Ovary (tissue), 3 donors: ENCODE measurements at regions not wholly inside any gene's neighbourhood (a gene's known extent, or its start where the extent isn't known, plus 50 kb on each side); places are given as distances from the start of the nearest gene placed in this dataset.
"Not testable (repeated sequence)": the region's sequence is repeated elsewhere in the genome, so short reads cannot be mapped to it uniquely, and the experiment has no call there.

Experiments used
- POLR2A ChIP-seq: fragments of 450-650 bp; IDR thresholded peaks from one replicate; pipeline ENCODE4 v1.6.1; 2017; ENCODE audit warnings: antibody characterized with exemption, mild to moderate bottlenecking, moderate library complexity
- TF ChIP-seq, protein P1 (sequence below), 3 donors: fragments of 450-650 bp in 2 of 3; fragments of 200-600 bp in 1 of 3; IDR thresholded peaks; one replicate each; pipeline versions ENCODE4 v1.5.1 to v1.8.0; 2016 to 2022; ENCODE audit warnings: antibody characterized with exemption in 3 of 3, mild to moderate bottlenecking in 1 of 3
- donor health status: DM: no; HTN: no; CAD: no.

DNA sequence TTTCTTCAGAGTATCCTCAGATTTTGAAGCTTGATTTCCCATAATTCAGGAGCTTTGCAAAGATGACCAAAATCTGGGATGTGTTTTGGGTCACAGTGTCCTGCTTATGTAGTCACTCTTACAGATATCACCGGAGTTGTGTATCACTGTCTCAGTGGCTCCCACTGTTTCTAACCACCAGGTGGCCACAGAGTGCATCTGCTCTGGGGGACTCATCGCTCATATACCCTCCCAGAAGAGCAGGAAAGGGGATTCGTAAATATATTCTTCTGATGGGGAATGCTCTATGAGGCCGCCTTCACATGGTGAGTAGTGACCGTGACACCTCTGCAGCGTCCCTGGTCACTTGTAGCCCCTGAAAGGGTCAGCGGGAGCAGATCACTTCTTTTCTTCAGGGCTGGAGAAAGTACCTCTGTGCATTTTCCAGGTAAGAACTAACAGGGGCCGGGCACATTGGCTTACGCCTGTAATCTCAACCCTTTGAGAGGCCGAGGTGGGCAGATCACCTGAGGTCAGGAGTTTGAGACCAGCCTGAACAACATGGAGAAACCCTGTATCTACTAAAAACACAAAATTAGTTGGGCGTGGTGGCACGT lies 249.4 kb upstream of the NOTCH2NLA start:
- TF ChIP-seq, protein P1, sequence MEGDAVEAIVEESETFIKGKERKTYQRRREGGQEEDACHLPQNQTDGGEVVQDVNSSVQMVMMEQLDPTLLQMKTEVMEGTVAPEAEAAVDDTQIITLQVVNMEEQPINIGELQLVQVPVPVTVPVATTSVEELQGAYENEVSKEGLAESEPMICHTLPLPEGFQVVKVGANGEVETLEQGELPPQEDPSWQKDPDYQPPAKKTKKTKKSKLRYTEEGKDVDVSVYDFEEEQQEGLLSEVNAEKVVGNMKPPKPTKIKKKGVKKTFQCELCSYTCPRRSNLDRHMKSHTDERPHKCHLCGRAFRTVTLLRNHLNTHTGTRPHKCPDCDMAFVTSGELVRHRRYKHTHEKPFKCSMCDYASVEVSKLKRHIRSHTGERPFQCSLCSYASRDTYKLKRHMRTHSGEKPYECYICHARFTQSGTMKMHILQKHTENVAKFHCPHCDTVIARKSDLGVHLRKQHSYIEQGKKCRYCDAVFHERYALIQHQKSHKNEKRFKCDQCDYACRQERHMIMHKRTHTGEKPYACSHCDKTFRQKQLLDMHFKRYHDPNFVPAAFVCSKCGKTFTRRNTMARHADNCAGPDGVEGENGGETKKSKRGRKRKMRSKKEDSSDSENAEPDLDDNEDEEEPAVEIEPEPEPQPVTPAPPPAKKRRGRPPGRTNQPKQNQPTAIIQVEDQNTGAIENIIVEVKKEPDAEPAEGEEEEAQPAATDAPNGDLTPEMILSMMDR (IDR thresholded peaks at IDR 0.05), result peak in 1 of 3 donors; percentile 38
- TF ChIP-seq POLR2A, result not testable (repeated sequence)
